Osteocyte (in vitro differentiated cells): ENCODE measurements at regions not wholly inside any gene's neighbourhood (a gene's known extent, or its start where the extent isn't known, plus 50 kb on each side); places are given as distances from the start of the nearest gene placed in this dataset.

Experiments
- DNase-seq: peaks from one replicate; pipeline ENCODE4 v3.0.0; 2021; ENCODE audit warnings: mixed read lengths; ENCODE audit not compliant: unreplicated experiment; ENCODE audit errors: extremely low spot score
- H3K27ac Mint-ChIP-seq: one replicate; pipeline ENCODE4 v1.8.0; 2021; ENCODE audit warnings: mild to moderate bottlenecking, mixed read lengths; ENCODE audit not compliant: unreplicated experiment
- H3K27me3 Mint-ChIP-seq: one replicate; pipeline ENCODE4 v1.8.0; 2021; ENCODE audit warnings: mixed read lengths; ENCODE audit not compliant: unreplicated experiment
- H3K36me3 Mint-ChIP-seq: one replicate; pipeline ENCODE4 v1.8.0; 2021; ENCODE audit warnings: mixed read lengths; ENCODE audit not compliant: unreplicated experiment
- H3K4me1 Mint-ChIP-seq: one replicate; pipeline ENCODE4 v1.8.0; 2021; ENCODE audit warnings: mixed read lengths; ENCODE audit not compliant: unreplicated experiment
- H3K4me3 Mint-ChIP-seq: one replicate; pipeline ENCODE4 v1.8.0; 2021; ENCODE audit warnings: mild to moderate bottlenecking, moderate library complexity, mixed read lengths; ENCODE audit not compliant: unreplicated experiment
- H3K9me3 Mint-ChIP-seq: one replicate; pipeline ENCODE4 v1.8.0; 2021; ENCODE audit warnings: mixed read lengths; ENCODE audit not compliant: unreplicated experiment
- CTCF ChIP-seq: fragments of 200-600 bp; sonication (generic); IDR thresholded peaks from 2 replicates; pipeline ENCODE4 v1.5.0; 2021; ENCODE audit warnings: antibody characterized with exemption, mild to moderate bottlenecking, moderate library complexity

- Mint-ChIP-seq H3K27me3 (no peaks in the 10 kb centered on the region), H3K4me1 (no peaks in the 10 kb centered on the region), H3K27ac (no peak overlapping the region), H3K9me3 (peaks cover 10% of the 10 kb centered on the region), H3K36me3 (no peaks in the 10 kb centered on the region), H3K4me3 (no peak overlapping the region)
- no peak for TF ChIP-seq CTCF
- no peak for DNase-seq
These were observed 319.2 kb downstream of the CDC14C start for GRCh38 chr7:49243521-49243920.

DNA sequence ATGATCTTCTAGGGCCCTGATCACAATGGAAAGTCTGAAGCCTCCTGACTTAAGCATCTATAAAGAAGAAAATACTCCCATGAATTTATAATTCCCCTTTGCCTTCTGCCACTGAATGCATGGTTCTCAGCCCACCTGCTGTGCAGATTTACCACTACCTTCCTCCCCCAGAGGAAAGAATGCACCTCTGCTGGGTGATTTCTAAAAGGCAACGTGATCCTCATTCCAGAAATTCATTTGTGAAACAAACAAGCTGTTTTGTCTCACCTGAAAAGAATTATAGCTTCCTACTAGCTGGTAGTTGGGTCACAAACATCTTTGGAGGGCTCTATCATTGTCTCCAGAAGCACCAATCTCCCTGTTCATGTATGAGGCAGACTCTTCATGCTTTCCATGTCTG, 320.2 kb downstream of the CDC14C start:
- Mint-ChIP-seq H3K4me1 (no peaks in the 10 kb centered on the region), H3K9me3 (peaks cover 4% of the 10 kb centered on the region), H3K36me3 (no peaks in the 10 kb centered on the region), H3K4me3 (no peak overlapping the region), H3K27ac (no peak overlapping the region), H3K27me3 (no peaks in the 10 kb centered on the region)
- no peak for DNase-seq
- TF ChIP-seq CTCF = no peak

DNA sequence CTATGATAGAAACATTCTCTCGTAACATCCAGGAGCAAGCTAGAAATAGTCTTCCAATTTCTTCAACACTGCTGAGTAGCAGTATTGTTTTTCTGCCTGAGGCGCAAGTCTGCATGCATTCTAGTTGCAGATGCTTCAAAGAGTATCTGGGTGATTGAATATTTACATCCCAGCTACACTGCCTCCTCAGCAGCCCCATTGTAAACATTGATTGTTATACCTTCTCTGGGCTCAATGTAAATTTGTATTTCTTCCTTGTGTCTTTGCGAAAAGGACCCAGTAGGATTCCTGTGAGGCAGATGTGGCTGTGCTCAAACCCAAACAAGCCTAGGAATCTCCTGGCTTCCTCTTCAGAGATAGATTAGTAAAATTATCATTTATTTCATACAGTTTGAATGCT, 320.7 kb downstream of the CDC14C start:
- Mint-ChIP-seq H3K9me3 (peaks cover 4% of the 10 kb centered on the region), H3K4me3 (no peak overlapping the region), H3K27ac (no peak overlapping the region), H3K27me3 (no peaks in the 10 kb centered on the region), H3K36me3 (no peaks in the 10 kb centered on the region), H3K4me1 (no peaks in the 10 kb centered on the region)
- TF ChIP-seq CTCF = no peak
- no peak for DNase-seq

DNA sequence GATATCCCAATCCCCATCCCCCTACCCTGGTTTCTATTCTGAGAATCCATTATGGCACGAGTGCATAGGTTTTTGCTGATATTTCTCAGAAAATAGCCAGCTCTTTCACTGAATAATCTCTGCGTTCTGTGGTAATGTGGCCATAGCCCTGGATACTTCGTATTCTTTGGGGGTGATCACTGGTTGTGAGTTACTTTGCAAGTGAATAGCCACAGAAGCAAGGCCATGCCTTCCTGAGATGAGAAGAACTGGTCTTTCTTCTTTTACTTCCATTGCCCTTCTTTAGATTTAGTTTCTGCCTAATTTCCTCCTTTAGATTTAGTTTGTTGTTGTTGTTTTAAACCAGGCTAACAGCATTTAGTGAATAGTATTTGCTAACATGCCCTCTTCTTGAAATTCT, 323.4 kb downstream of the CDC14C start:
- Mint-ChIP-seq H3K36me3 (no peaks in the 10 kb centered on the region), H3K27ac (no peak overlapping the region), H3K4me1 (no peaks in the 10 kb centered on the region), H3K27me3 (no peaks in the 10 kb centered on the region), H3K4me3 (no peak overlapping the region), H3K9me3 (peaks cover 4% of the 10 kb centered on the region)
- no peak for TF ChIP-seq CTCF
- DNase-seq = no peak

DNA sequence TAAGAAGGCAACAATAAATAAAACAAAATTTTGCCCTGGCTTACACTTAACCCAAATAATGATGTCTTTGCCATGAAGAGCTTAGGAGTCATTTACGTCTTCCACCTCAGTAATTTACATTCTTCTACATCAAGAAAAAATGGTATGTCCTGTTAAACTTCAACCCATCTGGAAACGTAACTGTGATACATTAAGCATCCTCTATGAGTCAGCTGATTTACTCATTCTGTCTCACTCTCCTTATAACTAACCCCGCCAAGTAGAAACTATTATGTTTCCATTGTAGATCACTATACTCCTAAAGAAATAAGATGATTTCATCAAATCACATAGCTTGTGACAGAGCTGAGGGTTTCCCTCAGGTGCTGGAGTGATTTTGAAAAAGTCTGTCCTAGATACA, 330.7 kb downstream of the CDC14C start:
- DNase-seq = no peak
- no peaks in the 10 kb centered on the region for H3K27me3 Mint-ChIP-seq
- H3K9me3 Mint-ChIP-seq = peaks cover 3% of the 10 kb centered on the region
- H3K4me1 Mint-ChIP-seq = no peaks in the 10 kb centered on the region
- H3K27ac Mint-ChIP-seq = no peak overlapping the region
- no peak for TF ChIP-seq CTCF
- no peaks in the 10 kb centered on the region for H3K36me3 Mint-ChIP-seq
- H3K4me3 Mint-ChIP-seq = no peak overlapping the region
